GM12875 (cell line): ENCODE measurements at regions not wholly inside any gene's neighbourhood (a gene's known extent, or its start where the extent isn't known, plus 50 kb on each side); places are given as distances from the start of the nearest gene placed in this dataset.

Experiments
- H3K4me3 ChIP-seq: one replicate; pipeline ENCODE4 v1.5.1; 2011; ENCODE audit warnings: low read depth, low read length, control low read depth
- CTCF ChIP-seq: IDR thresholded peaks from 2 replicates; pipeline ENCODE4 v1.5.1; 2011; ENCODE audit warnings: low read depth, mild to moderate bottlenecking, control low read depth, inconsistent platforms, low read length, moderate library complexity, borderline replicate concordance; ENCODE audit not compliant: insufficient read depth

- no peak for TF ChIP-seq CTCF
- H3K4me3 ChIP-seq = no peak overlapping the region
These were observed 55.0 kb upstream of the TRPC7 start for GRCh38 chr5:136420168-136420898.

GRCh38 chr5:136418301-136418700 is 53.0 kb upstream of the TRPC7 start:
- no peak for TF ChIP-seq CTCF
- no peak overlapping the region for H3K4me3 ChIP-seq
